Fibroblast of pulmonary artery (primary cell): ENCODE measurements at regions not wholly inside any gene's neighbourhood (a gene's known extent, or its start where the extent isn't known, plus 50 kb on each side); places are given as distances from the start of the nearest gene placed in this dataset.

Experiments
- DNase-seq: peaks from one replicate; pipeline ENCODE4 v3.0.0-alpha.2; 2010; ENCODE audit warnings: low read depth
- H3K4me3 ChIP-seq: replicated peaks from 2 replicates; pipeline ENCODE4 v1.5.1; 2011; ENCODE audit warnings: low read depth, mild to moderate bottlenecking, control low read depth, low read length, moderate library complexity
- CTCF ChIP-seq: IDR thresholded peaks from 2 replicates; pipeline ENCODE4 v1.5.1; 2011; ENCODE audit warnings: mild to moderate bottlenecking, control low read depth, low read length, inconsistent platforms; ENCODE audit errors: missing control alignments

GRCh38 chr4:41879552-41879951 is 55.7 kb upstream of the TMEM33 start:
- no peak for TF ChIP-seq CTCF
- no peak overlapping the region for H3K4me3 ChIP-seq
- no peak for DNase-seq

- TF ChIP-seq CTCF, result no peak
- H3K4me3 ChIP-seq, result no peak overlapping the region
- DNase-seq, result no peak
These were observed 56.2 kb upstream of the TMEM33 start for GRCh38 chr4:41878991-41879491.

- H3K4me3 ChIP-seq, result no peak overlapping the region
- no peak for DNase-seq
- no peak for TF ChIP-seq CTCF
These were observed 56.9 kb upstream of the TMEM33 start for GRCh38 chr4:41878170-41878969.

- H3K4me3 ChIP-seq, result no peak overlapping the region
- no peak for DNase-seq
- no peak for TF ChIP-seq CTCF
These were observed 58.0 kb upstream of the TMEM33 start for GRCh38 chr4:41877020-41877796.

- DNase-seq, result no peak
- no peak for TF ChIP-seq CTCF
- H3K4me3 ChIP-seq, result no peak overlapping the region
These were observed 60.4 kb upstream of the TMEM33 start for GRCh38 chr4:41874873-41875272.

- TF ChIP-seq CTCF, result no peak
- no peak overlapping the region for H3K4me3 ChIP-seq
- DNase-seq, result no peak
These were observed 60.8 kb upstream of the TMEM33 start for GRCh38 chr4:41874398-41874797.
